Glomerular visceral epithelial cell (primary cell): ENCODE measurements at regions not wholly inside any gene's neighbourhood (a gene's known extent, or its start where the extent isn't known, plus 50 kb on each side); places are given as distances from the start of the nearest gene placed in this dataset.
"Not testable (repeated sequence)": the region's sequence is repeated elsewhere in the genome, so short reads cannot be mapped to it uniquely, and the experiment has no call there.

Experiments
- DNase-seq: peaks from one replicate; pipeline ENCODE4 v3.0.0-alpha.2; 2016; ENCODE audit errors: extremely low spot score

DNA sequence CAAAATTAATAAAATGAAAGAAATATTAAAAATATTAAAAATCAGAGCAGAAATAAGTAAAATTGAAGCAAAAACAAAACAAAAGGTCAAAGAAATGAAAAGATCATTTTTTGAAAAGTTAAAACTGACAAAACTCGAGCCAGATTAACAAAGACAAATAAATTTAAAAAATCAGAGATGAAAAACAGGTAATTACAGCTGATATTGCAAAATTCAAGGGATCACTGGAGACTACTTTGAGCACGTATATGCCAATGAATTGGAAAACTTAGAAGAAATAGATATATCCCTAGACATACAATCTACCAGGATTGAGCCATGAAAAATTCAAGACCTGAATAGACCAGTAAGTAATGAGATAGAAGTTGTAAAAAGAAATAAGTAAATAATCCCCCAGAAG is 446.2 kb upstream of the EYS start:
- no peak for DNase-seq

DNA sequence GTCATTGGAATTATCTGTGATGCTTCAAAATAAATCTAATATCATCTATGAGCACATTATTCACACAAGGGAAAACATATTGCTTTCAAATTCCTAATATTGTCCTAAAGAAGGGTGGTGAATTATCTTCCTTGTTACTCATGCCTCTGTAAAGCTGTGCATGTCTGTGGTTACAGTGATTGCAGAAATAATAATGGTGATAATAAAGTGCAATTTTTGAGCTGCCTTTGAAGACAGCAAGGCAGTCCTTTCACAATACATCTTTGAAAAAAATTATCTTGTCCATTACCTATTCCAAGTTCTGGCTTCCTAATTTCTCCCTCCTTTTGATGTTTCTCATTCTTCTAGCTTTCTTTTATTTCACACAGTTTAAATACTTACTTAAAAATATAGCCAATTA is 442.1 kb upstream of the EYS start:
- no peak for DNase-seq

DNA sequence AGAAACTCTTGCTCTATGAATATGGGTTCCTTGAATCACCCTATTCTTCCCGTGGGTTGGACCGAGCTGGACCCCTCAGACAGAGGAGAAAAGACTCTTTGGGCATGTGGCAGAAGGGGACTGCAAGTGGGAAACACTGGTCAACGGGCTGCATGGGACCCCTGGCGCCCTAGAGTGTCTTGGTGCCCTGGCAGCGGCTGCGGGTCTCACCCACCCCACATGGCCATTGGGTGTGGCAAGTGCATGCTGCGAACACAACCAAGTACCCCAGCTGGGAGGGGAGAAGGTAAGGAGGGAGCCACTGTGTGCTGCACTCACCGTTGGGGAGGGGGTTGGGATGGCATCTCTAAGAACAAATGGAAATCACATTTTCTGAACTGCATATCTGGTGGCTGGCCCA is 438.8 kb upstream of the EYS start:
- no peak for DNase-seq

DNA sequence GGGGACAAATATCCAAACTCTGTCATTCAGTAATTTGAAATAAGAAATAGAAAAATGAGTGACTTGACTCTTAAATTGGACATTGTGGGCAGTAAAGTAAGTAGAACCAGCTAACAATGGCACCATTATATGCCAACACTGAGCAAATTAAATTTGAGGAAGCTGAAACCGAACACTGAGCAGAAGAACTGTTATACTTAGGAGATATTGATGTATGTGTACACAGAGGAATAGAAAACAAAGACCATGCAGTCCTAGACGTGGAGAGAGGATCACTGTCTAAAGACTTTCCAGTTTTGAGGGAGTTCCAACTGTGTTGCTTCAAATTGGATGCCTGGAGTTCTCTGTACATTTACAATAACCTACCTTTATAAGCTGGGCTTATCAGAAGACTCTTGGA is 427.0 kb upstream of the EYS start:
- DNase-seq: no peak

DNA sequence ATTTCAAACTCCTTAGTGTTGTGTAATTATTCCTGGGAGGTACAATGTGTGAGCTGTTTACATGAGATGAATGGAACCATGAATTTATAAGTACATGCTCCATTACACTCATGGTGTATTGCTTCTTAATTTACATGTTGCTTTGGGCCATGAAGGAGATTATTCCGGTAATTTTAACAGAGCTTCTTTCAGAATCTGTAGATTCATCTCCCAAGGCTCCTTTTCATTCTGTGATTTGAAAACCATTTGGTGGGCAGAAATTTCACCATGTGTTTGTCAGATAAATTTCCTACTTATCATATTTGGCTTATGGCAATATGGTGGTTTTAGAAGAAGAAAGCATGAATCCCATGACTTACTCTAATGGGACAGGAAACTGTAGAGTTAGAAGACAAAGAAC is 421.6 kb upstream of the EYS start:
- DNase-seq: no peak

DNA sequence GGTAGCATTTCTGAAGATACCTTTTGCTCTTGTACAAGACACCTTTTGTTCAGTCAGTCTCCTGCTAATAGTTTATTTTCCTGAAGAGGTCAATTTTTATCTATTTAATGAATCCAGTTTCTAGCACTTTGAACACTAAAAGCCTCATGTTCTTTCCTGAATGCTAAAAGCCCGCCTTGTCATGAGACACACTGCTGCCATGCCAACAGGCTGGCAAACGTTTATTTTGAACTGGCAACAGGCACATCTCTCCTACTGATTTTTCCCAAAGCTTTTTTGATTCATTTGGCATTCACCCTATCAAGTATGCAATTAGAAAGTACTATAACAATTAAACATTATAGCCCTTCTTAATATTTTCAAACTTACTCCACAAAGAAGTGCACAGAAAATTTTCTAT is 421.2 kb upstream of the EYS start:
- DNase-seq: no peak

DNA sequence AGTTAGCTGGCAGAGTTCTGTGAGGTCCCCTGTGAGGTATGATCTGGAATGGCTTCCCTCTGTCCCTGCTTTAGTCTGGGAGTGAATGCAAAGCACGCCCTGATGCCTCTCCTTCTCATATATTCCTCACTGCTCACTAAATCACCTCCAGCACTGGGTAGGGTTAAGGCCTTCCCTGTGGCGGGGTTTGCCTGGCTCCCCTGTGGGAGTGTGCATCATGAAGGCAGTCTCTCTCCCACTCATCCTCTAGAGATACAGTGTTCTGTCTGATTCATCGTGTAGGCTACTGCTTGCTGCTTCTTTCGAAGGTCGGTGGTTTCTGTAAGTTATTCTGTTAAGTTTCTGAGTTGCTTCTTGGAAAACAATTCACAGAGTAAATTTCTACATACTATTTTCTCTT is 420.0 kb upstream of the EYS start:
- no peak for DNase-seq

DNA sequence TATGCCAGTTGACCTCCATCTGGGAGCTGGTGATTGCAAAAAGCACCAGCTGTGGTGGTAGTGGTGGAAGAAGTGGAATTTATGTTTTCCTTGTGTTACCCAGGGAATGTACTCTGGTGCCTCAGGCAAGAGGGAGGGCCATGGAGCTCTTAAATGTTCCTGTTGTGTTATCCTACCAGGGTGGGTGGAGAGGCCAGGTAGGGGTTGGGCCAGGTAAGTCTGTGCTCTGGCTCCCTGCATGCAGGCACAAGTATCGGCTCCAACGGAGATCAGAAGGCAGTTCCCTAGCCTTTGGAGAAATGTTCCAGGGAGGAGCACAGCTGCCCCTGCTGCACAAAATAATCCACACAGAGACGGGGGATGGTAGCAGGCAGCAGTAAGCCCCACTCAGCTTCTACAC is 419.3 kb upstream of the EYS start:
- no peak for DNase-seq

DNA sequence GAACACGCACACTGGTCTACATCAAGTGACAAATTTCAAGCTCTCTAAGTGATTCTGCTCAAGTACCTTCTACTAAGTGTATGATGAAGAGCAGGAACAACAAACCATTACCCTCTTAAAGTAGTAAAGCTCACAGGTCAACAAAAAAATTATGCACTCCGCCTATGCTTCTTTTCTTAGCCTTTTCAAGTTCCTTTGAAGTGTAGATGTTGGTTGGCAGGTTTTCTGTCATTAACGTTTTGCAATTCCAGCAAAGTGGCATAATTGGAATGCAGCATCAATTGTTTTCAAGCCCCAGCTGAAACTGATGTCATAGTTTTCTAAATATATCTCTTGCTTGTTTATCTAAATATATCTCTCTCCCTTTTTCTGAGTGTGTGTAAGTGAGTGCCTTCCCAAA is 396.9 kb upstream of the EYS start:
- DNase-seq: no peak

DNA sequence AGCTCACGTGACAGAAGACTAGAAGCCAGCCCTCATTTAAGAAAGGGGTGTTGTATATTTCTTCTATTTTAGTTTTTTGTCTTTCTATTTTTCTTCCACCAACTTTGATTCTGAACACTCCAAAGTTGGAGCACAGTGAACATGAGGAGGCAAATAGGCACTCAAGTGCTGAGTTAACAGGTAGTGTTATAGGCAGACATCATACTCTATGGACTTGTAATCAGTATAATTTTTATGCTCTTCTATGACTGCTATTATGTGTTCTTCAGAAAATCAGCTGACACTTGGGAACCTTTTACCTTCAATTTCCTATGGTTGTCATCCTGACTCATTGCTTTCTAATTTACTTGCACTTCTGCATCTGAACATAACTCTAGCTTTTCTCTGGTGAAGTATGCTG is 396.3 kb upstream of the EYS start:
- no peak for DNase-seq

DNA sequence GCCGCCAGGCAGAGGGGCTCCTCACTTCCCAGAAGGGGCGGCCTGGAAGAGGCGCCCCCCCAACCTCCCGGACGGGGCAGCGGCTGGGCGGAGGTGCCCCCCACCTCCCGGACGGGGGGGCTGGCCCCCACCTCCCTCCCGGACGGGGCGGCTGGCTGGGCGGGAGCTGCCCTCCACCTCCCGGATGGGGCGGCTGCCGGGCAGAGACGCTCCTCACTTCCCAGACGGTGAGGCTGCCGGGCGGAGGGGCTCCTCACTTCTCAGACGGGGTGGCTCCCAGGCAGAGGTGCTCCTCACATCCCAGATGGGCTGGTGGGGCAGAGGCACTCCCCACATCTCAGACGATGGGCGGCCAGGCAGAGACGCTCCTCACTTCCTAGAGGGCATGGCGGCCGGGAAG is 389.7 kb upstream of the EYS start:
- DNase-seq: no peak

DNA sequence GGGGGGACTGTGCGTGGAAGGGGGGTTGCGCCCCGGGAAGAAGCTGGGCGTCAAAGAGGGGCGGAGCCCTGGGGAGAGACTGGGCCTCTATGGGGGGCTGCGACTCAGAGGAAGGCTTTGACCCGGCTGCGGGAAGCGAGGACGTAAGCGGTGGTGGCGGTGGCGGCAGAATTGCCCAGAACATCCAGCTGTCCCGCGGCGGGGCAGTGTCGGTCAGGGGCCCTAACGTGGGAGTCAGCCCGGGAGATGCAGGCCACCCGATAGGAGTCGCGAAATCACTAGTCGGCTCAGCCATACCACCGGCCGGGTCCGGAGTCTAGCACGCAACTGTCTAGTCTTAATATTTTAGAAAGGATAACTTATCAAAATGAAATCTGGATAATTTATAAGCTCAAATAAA is 387.6 kb upstream of the EYS start:
- no peak for DNase-seq

DNA sequence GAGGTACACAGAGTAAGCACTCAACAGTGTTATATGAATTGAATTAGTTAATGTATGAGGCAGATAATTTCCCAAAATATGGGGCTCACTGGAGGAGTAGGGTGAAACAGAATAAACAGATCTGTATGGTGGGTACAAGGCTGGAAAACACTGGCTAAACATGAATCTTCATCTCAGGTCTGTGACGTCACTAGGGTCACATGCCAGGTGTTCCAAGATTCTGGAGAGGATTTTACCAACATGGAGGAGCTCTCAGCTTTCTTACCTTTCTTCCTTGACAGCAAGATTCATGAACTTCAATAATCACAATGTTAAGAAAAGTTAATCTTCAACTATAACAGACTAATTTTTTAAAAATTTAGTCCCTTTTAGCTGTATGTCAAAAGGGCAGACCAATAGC is 385.3 kb upstream of the EYS start:
- DNase-seq: not testable (repeated sequence)

DNA sequence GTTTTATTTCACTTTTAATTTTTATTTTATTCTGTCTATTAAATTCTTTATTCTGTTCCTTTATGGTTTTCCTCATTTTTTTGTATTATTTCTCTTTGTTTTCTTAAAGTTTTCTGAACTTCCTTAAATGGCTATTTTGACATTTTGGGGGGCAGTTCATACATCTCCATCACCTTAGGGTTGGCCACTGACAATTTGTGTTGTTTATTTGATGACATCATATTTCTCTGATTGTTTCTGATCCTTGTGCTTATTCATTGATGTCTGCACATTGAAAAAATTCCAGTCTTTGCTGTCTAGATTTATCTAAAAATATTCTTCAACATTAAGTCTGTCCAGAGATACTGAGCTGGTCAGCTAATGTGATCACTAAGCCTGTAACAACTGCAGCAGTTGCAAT is 379.5 kb upstream of the EYS start:
- DNase-seq: no peak

DNA sequence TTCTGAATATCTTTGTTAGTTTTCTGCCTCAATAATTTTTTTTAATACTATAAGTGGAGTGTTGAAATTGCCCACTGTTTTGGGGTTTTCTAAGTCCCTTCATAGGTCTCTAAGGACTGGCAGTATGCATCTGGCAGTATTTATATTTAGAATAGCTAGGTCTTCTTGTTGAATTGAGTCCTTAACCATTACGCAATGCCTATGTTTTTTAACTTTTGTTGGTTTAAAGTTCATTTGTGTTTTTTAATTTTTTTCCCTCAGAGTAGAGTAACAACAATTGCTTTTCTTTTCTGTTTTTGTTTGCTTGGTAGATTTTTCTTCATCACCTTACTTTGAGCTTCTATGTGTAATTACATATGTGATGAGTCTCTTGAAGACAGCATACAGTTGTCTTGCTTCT is 375.9 kb upstream of the EYS start:
- no peak for DNase-seq

DNA sequence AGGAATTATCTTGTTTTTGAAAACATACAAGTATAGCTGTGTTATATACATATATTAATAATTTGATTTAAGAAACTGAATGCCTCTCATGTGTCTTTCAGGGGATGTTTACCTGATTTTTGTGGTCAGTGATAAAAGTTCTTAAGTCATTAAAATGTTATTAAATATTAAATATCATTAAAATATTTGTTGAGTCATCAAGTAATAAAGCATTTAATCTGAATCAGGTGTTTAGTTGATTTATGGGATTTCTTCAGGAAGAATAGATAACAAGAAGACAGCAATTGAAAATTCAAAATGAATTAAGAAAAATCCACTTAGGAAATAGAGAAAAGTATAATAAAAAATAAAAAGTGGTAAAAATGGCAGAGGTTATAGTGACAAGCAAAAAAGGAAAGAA is 361.9 kb upstream of the EYS start:
- no peak for DNase-seq

DNA sequence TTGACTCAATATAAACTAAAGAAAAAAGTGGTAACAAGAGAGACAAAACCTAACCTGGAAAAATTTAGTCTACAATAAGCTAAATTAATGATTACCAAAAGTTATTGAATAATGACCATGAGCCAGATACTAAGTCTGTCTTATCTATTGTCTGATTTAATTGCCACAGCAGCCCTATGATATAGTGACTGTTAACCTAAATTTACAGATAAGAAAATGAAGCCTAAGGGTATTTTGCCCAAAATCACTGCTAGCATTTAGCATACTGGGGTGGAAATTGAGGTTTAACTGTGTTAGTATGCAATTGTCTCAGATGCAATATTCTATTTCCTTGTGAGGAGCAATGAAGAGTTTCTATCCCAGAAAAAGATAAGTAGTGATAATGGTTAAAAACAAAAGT is 361.0 kb upstream of the EYS start:
- no peak for DNase-seq

DNA sequence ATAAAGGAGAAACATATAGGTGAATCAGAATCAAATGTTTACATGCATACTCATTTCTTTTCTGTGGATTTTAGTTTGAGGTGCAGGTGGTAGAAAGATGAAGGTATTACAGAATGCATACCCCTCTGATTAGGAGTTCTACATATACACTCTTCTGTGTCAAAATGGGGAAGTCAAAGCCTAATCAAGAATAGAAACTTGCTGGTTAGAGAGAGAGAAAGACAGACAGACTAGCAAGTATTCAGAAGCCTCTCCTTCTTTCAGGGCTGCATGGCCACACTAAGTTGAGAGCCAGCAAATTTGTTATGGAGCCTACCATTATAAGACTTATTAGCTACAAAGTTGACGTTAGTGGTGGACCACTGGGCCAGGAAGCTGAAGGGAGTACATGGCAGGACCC is 358.3 kb upstream of the EYS start:
- DNase-seq: no peak

DNA sequence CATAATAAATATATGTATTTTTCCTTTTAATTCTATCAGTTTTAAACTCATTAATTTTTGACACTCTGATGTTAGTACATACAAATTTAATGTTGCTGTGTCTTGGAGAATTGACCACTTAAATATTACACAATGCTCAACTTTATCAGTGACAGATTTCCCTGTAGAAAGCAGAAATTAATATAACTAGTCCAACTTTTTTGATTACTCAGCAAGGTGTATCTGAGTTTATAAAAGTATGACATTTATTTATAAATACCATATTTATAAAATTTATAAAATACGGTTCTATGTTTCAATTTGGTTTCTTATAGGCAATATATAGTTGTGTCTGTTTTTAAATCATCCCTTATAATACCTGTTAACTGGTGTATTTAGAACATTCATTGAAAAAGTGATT is 350.0 kb upstream of the EYS start:
- DNase-seq: no peak

DNA sequence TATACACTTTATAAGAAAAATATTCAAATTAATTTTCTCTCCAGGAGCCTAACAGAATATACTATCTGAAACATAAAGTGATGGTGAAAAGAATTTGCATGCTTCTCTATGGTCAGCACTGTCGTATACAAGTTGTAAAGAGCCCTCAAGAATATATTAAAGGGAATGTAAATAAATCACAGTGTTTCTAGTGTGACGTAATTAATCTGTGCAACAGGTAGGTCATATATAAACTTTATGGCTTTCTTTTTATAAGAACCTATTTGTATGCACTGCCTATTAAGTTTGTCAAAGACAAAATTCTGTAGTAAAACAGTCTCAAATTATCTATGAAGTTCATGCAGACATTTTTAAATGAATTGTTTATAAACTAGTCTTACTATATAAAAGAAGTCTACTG is 347.9 kb upstream of the EYS start:
- DNase-seq: no peak

DNA sequence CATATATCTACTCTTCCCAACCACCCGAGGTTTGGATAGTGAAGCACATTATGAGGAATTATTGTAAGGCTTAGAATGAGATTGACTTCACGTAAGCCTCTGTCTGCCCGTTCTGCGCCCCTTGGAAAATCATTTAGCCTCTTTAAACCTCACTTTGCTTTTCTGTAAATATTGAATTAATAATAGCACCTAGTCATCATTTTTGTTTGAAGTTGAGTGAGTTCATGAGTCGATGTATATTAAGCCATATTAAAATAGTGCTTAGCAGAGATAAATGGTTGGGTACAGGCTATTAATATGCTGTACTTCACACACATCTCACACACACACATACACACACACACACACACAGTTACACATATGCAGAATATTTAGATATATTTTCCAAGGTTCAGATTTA is 344.8 kb upstream of the EYS start:
- DNase-seq: no peak

DNA sequence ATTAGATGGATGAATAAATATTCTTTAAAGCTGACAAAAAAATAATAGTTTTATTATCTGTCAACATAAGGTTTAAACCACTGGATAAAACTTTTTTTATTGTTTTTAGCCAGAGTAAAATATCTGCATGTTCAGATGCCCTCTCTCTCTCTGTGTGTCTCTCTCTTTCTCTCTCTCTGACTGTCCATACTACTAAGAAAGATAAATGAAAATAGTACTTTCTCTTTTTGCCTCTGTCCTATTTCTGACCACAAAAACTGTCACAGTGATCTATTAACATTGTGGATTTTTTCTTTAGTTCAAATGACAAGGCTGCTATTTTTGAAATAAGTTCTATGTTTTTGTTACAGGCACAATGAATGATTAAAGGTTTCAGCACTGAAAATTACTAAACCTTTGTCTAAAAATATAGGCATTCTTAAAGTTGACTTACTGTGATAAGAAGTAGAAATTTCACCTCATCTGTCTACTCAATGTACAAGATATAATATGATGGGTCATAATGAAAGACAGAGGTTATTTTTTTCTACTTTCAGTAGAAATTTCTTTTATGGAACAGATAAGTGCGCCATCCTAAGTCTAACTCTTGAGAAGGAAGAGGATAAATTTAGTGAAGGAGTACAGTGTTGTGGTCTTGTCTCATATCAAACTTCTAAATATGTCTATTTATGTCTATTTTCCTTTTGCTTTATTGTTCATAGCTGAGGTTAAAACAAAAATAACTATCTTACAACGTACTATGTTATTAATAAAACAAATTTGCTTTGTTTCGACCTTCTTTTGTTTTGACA is 341.9 kb upstream of the EYS start:
- no peak for DNase-seq

DNA sequence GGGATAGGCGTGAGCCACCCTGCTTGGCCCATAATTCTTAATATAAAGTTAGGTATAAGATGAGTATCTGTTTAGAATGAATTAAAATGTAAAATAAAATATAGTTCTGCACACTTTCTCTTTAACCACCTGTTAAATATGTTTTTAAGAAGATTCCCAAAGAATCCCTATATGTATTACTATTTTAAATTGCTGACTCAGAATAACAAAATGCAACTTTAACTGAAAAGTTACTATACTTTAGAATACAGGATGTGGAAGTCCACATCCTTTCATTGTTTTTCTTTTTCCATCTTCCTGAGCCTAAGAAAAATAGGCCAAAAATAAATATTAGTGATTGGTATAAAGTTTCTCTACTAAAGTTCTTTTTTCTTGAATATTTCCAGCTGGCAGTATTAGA is 325.6 kb upstream of the EYS start:
- no peak for DNase-seq

DNA sequence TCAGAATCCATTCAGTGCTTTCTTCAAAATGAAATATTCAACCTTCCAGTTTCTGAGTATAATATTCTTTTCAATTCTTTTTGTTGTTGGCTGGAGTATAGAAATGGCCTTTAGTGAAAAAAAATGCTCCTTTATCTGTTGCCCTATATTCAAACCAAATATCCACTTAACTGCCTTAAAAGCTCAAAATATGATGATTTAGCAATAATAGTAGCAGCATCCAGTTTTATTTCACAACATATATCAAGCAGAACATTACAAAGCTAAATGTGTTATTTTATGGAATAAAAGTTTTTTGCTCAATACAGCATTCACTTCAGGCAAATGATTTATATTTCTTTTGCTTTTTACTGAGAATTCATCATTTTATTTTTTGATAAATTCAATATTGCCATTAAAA is 322.4 kb upstream of the EYS start:
- no peak for DNase-seq
